DND-41 (cell line): ENCODE measurements at regions not wholly inside any gene's neighbourhood (a gene's known extent, or its start where the extent isn't known, plus 50 kb on each side); places are given as distances from the start of the nearest gene placed in this dataset.

Source experiments
- ATAC-seq: fragments of 200-7000 bp; cut with Tn5 transposase; 3 replicates; pipeline ENCODE4 v1.9.1; 2021; ENCODE audit warnings: low read depth; ENCODE audit not compliant: insufficient read depth
- DNase-seq: peaks from one replicate; pipeline ENCODE4 v3.0.0-alpha.2; 2020
- H2AFZ ChIP-seq: 2 replicates; pipeline ENCODE4 v1.6.0; 2012; ENCODE audit warnings: low read depth, low read length
- H3K27ac ChIP-seq: 2 replicates; pipeline ENCODE4 v1.5.1; 2012; ENCODE audit warnings: low read length, inconsistent platforms
- H3K27me3 ChIP-seq: fragments of 200-600 bp; sonication (generic); 2 replicates; pipeline ENCODE4 v1.6.0; 2012; ENCODE audit warnings: low read length, mild to moderate bottlenecking, inconsistent platforms; ENCODE audit not compliant: insufficient read depth, poor library complexity
- H3K36me3 ChIP-seq: 2 replicates; pipeline ENCODE4 v1.5.1; 2012; ENCODE audit warnings: low read length, inconsistent platforms; ENCODE audit not compliant: insufficient read depth
- H3K4me1 ChIP-seq: 2 replicates; pipeline ENCODE4 v1.5.1; 2012; ENCODE audit warnings: mild to moderate bottlenecking, low read length; ENCODE audit not compliant: insufficient read depth
- H3K4me2 ChIP-seq: 2 replicates; pipeline ENCODE4 v1.6.0; 2012; ENCODE audit warnings: mild to moderate bottlenecking, moderate library complexity, low read length, inconsistent platforms; ENCODE audit not compliant: insufficient read depth
- H3K4me3 ChIP-seq, 2 experiments: fragments of 200-600 bp in 1 of 2; shearing (Covaris generic) in 1 of 2; 2 replicates each; pipeline ENCODE4 v1.5.1; 2012 to 2016; ENCODE audit warnings: inconsistent platforms in 2 of 2, low read length in 2 of 2, mild to moderate bottlenecking in 2 of 2, low read depth in 1 of 2, moderate library complexity in 1 of 2
- H3K79me2 ChIP-seq: 2 replicates; pipeline ENCODE4 v1.6.0; 2012; ENCODE audit warnings: low read length, inconsistent platforms; ENCODE audit not compliant: insufficient read depth
- H3K9ac ChIP-seq: 2 replicates; pipeline ENCODE4 v1.6.0; 2012; ENCODE audit warnings: low read depth, mild to moderate bottlenecking, inconsistent platforms, low read length, moderate library complexity
- H3K9me3 ChIP-seq: 2 replicates; pipeline ENCODE4 v1.5.1; 2012; ENCODE audit warnings: low read length, moderate library complexity, mild to moderate bottlenecking, inconsistent platforms; ENCODE audit not compliant: insufficient read depth, severe bottlenecking
- H4K20me1 ChIP-seq: 2 replicates; pipeline ENCODE4 v1.6.0; 2012; ENCODE audit warnings: low read length; ENCODE audit not compliant: insufficient read depth
- CTCF ChIP-seq: IDR thresholded peaks from 2 replicates; pipeline ENCODE4 v1.5.1; 2012; ENCODE audit warnings: borderline replicate concordance, low read length, moderate library complexity, mild to moderate bottlenecking; ENCODE audit not compliant: poor library complexity, severe bottlenecking; ENCODE audit errors: extremely low read depth
- EZH2 ChIP-seq: IDR thresholded peaks from 3 replicates; pipeline ENCODE4 v1.6.1; 2012; ENCODE audit warnings: borderline replicate concordance, low read depth, mild to moderate bottlenecking, moderate library complexity, low read length, inconsistent platforms; ENCODE audit not compliant: severe bottlenecking

- Histone ChIP-seq H3K79me2 (no peaks in the 10 kb centered on the region), H3K9ac (no peak overlapping the region), H2AFZ (no peak overlapping the region), H3K27me3 (peaks cover 8% of the 10 kb centered on the region), H4K20me1 (no peaks in the 10 kb centered on the region), H3K4me3 (no peak overlapping the region), H3K9me3 (no peaks in the 10 kb centered on the region), H3K27ac (no peak overlapping the region), H3K4me1 (no peaks in the 10 kb centered on the region), H3K4me2 (no peak overlapping the region), H3K36me3 (no peaks in the 10 kb centered on the region)
- DNase-seq = no peak
- ATAC-seq = no peak
- TF ChIP-seq CTCF (no peak), EZH2 (no peak)
Measured at GRCh38 chr12:131221957-131222328, 268.2 kb downstream of the ADGRD1 start.

DNA sequence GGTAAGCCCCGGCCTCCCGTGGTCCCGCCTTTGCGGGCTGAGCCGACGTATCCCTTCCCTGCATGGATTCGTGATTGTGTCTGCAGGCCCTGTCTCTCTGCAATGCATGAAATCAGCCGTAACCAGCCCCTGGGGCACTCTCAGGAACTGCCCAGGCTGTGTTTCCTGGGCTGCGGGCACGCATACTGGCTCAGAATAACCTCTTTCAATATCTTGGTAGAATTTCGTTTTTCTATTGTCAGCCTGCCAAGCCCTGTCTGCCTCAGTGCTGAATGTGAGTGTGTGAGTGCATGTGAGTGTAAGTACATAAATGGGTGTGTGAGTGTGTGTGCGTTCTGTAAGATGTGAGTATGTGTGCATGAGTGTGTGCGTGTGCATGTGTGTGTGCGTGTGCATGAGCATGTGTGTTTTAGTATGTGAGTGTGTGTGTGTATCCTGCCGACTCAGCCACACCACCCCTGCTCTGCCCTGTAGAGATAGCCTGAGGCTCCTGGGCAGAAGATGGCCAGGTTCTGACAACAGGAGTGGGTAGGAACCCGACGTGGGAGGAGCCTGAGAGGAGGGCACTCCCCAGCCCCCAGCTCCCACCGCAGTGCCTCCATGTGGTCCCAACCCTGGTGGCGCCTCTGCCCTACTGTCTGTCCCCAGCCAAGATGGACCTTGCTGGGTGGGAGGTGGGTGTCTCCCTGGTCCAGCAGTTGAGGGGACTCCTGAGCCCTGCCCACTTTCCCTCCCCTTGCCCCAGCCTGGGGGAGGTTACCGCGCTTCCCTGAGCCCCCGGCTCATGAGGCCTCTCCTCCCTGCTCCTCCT, 268.8 kb downstream of the ADGRD1 start:
- no peak overlapping the region for H3K4me3 ChIP-seq
- no peaks in the 10 kb centered on the region for H3K9me3 ChIP-seq
- H3K27me3 ChIP-seq = peaks cover 8% of the 10 kb centered on the region
- H3K36me3 ChIP-seq = no peaks in the 10 kb centered on the region
- no peak overlapping the region for H3K4me2 ChIP-seq
- H3K27ac ChIP-seq = no peak overlapping the region
- H3K4me1 ChIP-seq = no peaks in the 10 kb centered on the region
- H2AFZ ChIP-seq = no peak overlapping the region
- H3K79me2 ChIP-seq = no peaks in the 10 kb centered on the region
- no peak overlapping the region for H3K9ac ChIP-seq
- DNase-seq (peak; percentile 29), ATAC-seq (peak; percentile 71)
- no peaks in the 10 kb centered on the region for H4K20me1 ChIP-seq
- no peak for TF ChIP-seq CTCF
- TF ChIP-seq EZH2 = no peak

DNA sequence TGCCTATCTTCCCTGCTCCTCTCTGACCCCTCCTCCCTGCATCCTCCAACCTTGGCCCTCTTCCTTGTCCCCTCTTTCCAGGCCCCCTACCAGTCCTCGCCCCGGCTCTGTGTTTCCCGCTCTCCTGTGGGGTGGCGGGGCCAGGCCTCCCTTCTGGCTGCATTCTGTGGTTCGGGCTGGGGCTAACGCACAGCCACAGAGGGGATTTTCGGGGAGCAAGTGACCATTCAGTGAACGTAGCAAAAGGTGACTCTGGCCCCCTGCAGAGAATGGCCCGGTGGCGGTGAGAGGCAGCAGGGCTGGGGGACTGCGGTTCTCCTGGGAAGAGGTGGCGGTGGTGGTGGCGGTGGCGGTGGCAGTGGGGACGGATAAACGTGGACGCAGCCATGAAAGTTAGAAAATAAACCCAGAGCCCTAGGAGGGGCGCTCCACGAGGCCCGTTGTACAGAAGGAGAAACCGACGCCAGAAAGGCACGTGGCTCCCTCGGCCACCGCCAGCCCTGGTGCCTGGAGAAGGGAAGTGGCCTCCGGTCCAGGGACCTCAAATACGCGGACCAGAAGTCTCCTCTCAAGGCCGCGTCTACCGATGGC, 269.6 kb downstream of the ADGRD1 start:
- ATAC-seq (no peak), DNase-seq (no peak)
- no peaks in the 10 kb centered on the region for H4K20me1 ChIP-seq
- H3K4me3 ChIP-seq = no peak overlapping the region
- no peak overlapping the region for H3K27ac ChIP-seq
- H3K4me2 ChIP-seq = no peak overlapping the region
- H3K79me2 ChIP-seq = no peaks in the 10 kb centered on the region
- no peak overlapping the region for H2AFZ ChIP-seq
- H3K9ac ChIP-seq = no peak overlapping the region
- H3K27me3 ChIP-seq = peaks cover 8% of the 10 kb centered on the region
- TF ChIP-seq CTCF = no peak
- TF ChIP-seq EZH2 = no peak
- H3K9me3 ChIP-seq = no peaks in the 10 kb centered on the region
- H3K36me3 ChIP-seq = no peaks in the 10 kb centered on the region
- H3K4me1 ChIP-seq = no peaks in the 10 kb centered on the region
